Anterior cingulate cortex (tissue), 58 donors: ENCODE measurements at regions not wholly inside any gene's neighbourhood (a gene's known extent, or its start where the extent isn't known, plus 50 kb on each side); places are given as distances from the start of the nearest gene placed in this dataset.
A peak's percentile ranks its signal among the peaks of the same experiment; 100 is the strongest.

Experiments
- DNase-seq, 58 donors: peaks; one replicate each; lab custom pipeline; 2025; lab: John Stamatoyannopoulos, UW

GRCh38 chr13:39232401-39232980, 194.2 kb downstream of the NHLRC3 start:
- no peak for DNase-seq

- DNase-seq: no peak
These were observed 194.7 kb downstream of the NHLRC3 start for GRCh38 chr13:39232999-39233398.

- DNase-seq: no peak
These were observed 195.3 kb downstream of the NHLRC3 start for GRCh38 chr13:39233519-39233918.

- DNase-seq: no peak
These were observed 206.4 kb downstream of the NHLRC3 start for GRCh38 chr13:39244561-39245230.

- DNase-seq: no peak
These were observed 207.4 kb downstream of the NHLRC3 start for GRCh38 chr13:39245688-39246087.

- DNase-seq: no peak
These were observed 211.7 kb downstream of the NHLRC3 start for GRCh38 chr13:39249982-39250381.

- DNase-seq: no peak
These were observed 212.2 kb downstream of the NHLRC3 start for GRCh38 chr13:39250440-39250839.

GRCh38 chr13:39251340-39251739, 213.1 kb downstream of the NHLRC3 start:
- no peak for DNase-seq

GRCh38 chr13:39253774-39254173, 215.5 kb downstream of the NHLRC3 start:
- DNase-seq: no peak

- no peak for DNase-seq
These were observed 216.3 kb downstream of the NHLRC3 start for GRCh38 chr13:39254601-39255000.

GRCh38 chr13:39257642-39258041, 219.4 kb downstream of the NHLRC3 start:
- no peak for DNase-seq

GRCh38 chr13:39259371-39260140, 221.3 kb downstream of the NHLRC3 start:
- DNase-seq: no peak

GRCh38 chr13:39263033-39263432, 224.8 kb downstream of the NHLRC3 start:
- DNase-seq: peak in 32 of 58 donors; percentile 1 to 50 (median 12)

- no peak for DNase-seq
These were observed 225.3 kb downstream of the NHLRC3 start for GRCh38 chr13:39263531-39263930.

- DNase-seq: no peak
These were observed 228.2 kb downstream of the NHLRC3 start for GRCh38 chr13:39266426-39266825.

- DNase-seq: no peak
These were observed 230.1 kb downstream of the NHLRC3 start for GRCh38 chr13:39268398-39268797.

- DNase-seq: no peak
These were observed 230.7 kb downstream of the NHLRC3 start for GRCh38 chr13:39269004-39269403.

GRCh38 chr13:39269411-39269810, 231.2 kb downstream of the NHLRC3 start:
- DNase-seq: no peak

- no peak for DNase-seq
These were observed 234.7 kb downstream of the NHLRC3 start for GRCh38 chr13:39272994-39273393.

GRCh38 chr13:39273953-39274738, 235.9 kb downstream of the NHLRC3 start:
- DNase-seq: no peak
